22Rv1 (cell line): ENCODE measurements at regions not wholly inside any gene's neighbourhood (a gene's known extent, or its start where the extent isn't known, plus 50 kb on each side); places are given as distances from the start of the nearest gene placed in this dataset.

Source experiments
- CTCF ChIP-seq: fragments of 450-650 bp; IDR thresholded peaks from 2 replicates; pipeline ENCODE4 v1.5.1; 2017; ENCODE audit warnings: mild to moderate bottlenecking
- ZFX ChIP-seq: fragments of 450-650 bp; IDR thresholded peaks from 2 replicates; pipeline ENCODE4 v1.6.1; 2017; ENCODE audit warnings: antibody characterized with exemption, borderline replicate concordance

GRCh38 chr12:20132818-20133217, 235.5 kb upstream of the PDE3A start:
- TF ChIP-seq CTCF (no peak), ZFX (no peak)
